HEK293 (cell line): ENCODE measurements at regions not wholly inside any gene's neighbourhood (a gene's known extent, or its start where the extent isn't known, plus 50 kb on each side); places are given as distances from the start of the nearest gene placed in this dataset.

Experiments used
- YY1 ChIP-seq: fragments of 450-650 bp; formaldehyde crosslinking; IDR thresholded peaks from 2 replicates; pipeline ENCODE4 v1.5.1; 2018; ENCODE audit warnings: missing biosample characterization, missing genetic modification characterization
- ZNF184 ChIP-seq: fragments of 450-650 bp; IDR thresholded peaks from 2 replicates; pipeline ENCODE4 v1.5.1; 2018; ENCODE audit warnings: missing biosample characterization, mild to moderate bottlenecking, missing genetic modification characterization
- TF ChIP-seq, protein P1 (sequence below): fragments of 450-650 bp; formaldehyde crosslinking; IDR thresholded peaks from 2 replicates; pipeline ENCODE4 v1.5.1; 2016; ENCODE audit warnings: missing biosample characterization, missing genetic modification characterization

DNA sequence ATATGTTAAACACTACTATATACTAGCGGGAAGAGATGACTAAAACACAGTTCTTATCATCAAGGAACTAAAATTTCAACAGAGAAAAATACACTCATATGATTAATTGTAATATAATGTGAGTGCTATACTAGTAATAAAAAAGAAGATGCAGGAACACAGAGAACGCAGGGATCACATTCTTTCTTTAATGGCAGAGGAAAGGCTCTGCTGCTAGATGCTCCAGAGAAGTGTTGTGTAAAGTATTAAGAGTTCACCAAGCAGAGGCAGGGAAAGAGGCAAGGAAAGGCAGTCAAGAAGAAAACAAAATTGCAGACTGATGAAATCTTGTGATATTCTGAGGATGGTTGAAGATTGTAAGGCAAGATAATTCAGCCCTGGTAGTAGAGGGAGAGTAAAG, 394.7 kb downstream of the PDGFC start:
- TF ChIP-seq, protein P1, sequence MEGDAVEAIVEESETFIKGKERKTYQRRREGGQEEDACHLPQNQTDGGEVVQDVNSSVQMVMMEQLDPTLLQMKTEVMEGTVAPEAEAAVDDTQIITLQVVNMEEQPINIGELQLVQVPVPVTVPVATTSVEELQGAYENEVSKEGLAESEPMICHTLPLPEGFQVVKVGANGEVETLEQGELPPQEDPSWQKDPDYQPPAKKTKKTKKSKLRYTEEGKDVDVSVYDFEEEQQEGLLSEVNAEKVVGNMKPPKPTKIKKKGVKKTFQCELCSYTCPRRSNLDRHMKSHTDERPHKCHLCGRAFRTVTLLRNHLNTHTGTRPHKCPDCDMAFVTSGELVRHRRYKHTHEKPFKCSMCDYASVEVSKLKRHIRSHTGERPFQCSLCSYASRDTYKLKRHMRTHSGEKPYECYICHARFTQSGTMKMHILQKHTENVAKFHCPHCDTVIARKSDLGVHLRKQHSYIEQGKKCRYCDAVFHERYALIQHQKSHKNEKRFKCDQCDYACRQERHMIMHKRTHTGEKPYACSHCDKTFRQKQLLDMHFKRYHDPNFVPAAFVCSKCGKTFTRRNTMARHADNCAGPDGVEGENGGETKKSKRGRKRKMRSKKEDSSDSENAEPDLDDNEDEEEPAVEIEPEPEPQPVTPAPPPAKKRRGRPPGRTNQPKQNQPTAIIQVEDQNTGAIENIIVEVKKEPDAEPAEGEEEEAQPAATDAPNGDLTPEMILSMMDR (tag by site-specific recombination), result no peak
- TF ChIP-seq ZNF184 (tag by site-specific recombination) (no peak), YY1 (no peak)
